Suprapubic skin (tissue), 3 donors: ENCODE measurements at regions not wholly inside any gene's neighbourhood (a gene's known extent, or its start where the extent isn't known, plus 50 kb on each side); places are given as distances from the start of the nearest gene placed in this dataset.
"Not testable (repeated sequence)": the region's sequence is repeated elsewhere in the genome, so short reads cannot be mapped to it uniquely, and the experiment has no call there.

ENCODE experiments used
- CTCF ChIP-seq, 2 donors: fragments of 200-600 bp in 1 of 2; fragments of 450-650 bp in 1 of 2; sonication (generic) in 1 of 2; IDR thresholded peaks; one replicate each; pipeline ENCODE4 v1.5.1; 2016 to 2019; ENCODE audit warnings: antibody characterized with exemption in 2 of 2, mild to moderate bottlenecking in 1 of 2, moderate library complexity in 1 of 2
- POLR2AphosphoS5 ChIP-seq, 3 donors: sonication (generic); formaldehyde crosslinking; IDR thresholded peaks; one replicate each; pipeline ENCODE4 v1.6.1; 2017; ENCODE audit warnings: antibody characterized with exemption in 3 of 3

GRCh38 chr10:47683826-47684475 lies 79.4 kb downstream of the SYT15B start:
- not testable (repeated sequence) for TF ChIP-seq POLR2AphosphoS5, CTCF (IDR thresholded peaks at IDR 0.05)
